H4 (cell line): ENCODE measurements at regions not wholly inside any gene's neighbourhood (a gene's known extent, or its start where the extent isn't known, plus 50 kb on each side); places are given as distances from the start of the nearest gene placed in this dataset.

ENCODE experiments used
- DNase-seq: peaks from one replicate; pipeline ENCODE4 v3.0.0-alpha.2; 2015; ENCODE audit warnings: low spot score

DNA sequence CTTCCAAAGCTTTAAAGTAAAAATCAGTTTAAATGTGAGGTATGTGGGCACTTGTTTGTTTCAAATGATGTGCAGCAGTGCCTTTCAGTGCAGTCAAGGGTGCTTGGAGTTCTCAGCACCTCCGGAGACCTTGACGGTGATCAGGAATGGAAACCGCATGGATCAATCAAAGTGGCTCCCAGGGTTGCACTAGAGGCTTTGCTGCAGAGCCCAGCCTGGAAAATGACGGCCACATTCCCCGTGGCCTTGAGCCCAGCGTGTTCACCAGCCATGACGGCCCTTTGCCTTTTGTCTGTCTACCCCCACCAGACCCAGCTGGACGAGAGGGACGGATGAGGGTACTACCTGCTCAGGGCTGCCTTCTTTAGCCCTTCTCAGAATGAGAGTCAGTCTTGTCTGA, 320.0 kb downstream of the TEX29 start:
- no peak for DNase-seq

DNA sequence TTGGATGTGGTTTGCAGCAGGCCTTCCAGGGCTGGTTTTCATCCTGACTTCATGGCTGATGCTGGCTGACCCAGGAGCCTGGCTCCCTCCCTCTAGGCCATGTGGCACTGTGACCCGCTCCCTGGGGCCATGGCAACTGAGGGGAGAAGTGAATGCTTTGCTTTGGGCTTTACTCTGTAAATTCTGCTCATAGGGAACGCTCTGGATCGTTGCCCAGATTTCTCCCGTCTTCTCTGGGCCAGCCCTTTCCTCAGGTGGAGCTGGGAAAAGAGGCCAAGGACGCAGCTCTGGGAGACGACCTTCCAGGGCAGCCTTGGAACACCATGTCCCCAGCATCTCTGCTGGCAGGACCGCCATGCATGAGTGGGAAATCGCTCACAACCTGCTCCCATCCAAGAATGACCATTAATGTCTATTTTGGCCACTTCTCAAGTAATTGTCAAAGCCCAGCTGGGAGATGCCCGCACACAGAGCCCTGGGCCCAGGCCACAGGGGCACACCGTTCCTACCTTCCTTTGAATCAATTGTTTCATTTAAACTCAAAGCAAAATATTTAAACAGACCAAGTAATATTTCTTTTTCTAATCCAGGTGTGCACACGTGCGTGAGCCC, 321.8 kb downstream of the TEX29 start:
- no peak for DNase-seq

DNA sequence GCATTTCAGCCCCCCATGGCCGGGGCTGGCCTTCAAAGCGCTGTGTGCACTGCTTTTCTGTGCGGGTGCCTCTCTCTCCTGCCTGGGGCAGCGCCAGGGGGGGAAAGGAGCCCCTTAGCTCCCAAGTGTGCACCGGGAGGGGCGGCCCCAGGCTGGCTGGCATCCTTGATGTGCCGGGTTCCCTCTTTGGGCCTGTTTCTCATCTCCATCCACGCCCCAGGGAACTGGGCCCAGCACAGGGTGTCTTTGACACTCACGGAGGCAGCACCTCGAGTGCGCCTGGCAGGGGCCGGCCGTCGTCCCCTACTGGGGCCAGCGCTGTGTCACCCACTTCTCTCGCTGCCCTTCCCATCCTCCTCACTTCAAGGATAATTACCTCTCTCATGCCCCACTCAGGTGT, 324.3 kb downstream of the TEX29 start:
- DNase-seq = no peak

DNA sequence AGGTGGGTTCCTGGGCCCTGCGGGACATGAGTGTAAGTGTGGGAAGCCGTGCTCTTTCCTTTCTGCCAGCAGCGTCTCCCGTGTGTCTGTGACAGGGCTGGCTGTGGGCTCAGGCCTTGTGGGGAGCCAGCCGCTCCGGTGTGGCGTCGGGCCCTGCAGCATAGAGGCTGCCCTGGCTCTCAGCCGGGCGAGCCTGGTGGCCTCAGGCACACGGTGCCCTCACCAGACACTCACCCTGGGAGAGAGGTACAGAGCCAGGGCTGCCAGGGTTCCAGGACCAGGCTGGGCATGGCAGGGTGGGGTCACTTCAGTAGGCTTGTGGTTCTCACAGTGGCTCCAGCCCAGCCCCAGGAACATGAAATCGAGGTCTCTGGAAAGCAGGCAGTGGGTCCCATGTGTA, 324.8 kb downstream of the TEX29 start:
- no peak for DNase-seq

DNA sequence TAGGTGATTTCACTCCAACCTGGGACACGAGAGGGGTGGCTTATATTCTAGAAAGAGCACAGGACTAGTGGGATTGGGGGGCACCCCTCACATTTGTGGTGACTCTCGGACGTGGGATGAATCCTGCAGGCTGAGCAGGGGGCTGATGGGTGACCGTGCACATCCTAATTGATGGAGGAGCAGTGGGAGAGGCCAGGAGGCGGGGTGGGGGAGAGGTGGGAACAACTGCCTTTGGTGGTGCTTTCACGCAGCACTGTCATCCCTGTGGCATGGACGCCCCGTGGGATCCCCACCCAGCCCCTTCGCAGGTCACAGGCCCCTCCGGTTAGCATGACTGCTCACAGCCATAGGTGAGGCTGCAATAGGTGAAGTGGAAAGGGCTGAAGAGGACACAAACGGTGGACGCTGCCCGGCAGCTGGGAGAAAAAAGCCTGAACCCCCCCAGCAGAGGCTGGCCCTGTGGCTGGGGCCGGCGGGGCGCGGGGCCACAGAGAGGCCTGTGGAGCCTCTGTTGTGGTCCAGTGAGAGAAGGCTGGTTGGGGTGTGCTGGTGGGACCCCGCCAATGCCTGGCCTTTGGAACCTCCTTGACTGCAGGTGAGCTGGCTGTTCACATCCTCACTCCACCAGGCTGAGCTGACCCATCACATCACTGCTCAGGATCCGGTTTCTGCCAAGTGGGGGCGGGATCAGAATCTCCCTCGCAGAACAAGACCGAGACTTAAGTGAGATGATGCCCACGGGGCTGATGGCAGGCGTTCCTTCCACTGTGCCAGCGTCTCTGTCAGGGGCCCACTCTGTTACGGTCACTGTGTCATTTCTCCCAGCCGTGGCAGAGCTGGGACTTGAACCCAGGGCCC, 325.4 kb downstream of the TEX29 start:
- DNase-seq = no peak

DNA sequence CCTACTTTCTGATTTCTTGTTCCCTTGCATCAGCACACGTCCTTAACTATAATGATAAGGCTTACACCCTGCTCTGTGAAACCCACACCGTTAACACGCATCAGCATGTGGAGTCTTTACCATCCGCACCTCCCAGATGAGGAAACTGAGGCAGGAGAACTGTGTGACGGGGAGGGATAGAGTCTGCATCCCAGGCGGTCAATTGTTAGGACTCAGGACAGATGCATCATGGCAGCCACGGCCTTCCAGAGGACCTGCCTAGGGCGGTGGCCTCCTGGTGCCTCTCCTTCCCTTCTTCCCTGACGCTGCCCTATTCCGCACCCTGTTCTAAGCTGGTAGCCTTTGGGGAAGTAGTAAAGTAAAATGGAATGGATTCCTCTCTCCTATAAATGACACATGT, 326.0 kb downstream of the TEX29 start:
- DNase-seq = no peak

DNA sequence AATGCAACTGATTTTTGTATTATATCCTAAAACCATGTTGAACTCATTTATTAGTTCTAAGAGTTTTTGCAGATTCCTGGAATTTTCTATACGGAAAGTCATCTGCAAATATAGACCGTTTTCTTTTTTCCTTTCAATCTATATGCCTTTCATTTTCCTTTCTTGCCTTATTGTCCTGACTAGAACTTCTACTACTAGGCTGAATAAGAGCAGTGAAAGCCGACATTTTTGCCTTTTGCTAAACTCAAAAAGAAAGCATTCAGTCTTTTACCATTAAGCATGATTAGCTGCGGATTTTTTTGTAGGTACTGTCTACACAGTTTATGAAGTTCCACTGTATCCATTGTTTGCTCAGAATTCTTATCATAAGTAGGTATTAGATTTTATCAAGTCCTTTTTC, 328.4 kb downstream of the TEX29 start:
- no peak for DNase-seq

DNA sequence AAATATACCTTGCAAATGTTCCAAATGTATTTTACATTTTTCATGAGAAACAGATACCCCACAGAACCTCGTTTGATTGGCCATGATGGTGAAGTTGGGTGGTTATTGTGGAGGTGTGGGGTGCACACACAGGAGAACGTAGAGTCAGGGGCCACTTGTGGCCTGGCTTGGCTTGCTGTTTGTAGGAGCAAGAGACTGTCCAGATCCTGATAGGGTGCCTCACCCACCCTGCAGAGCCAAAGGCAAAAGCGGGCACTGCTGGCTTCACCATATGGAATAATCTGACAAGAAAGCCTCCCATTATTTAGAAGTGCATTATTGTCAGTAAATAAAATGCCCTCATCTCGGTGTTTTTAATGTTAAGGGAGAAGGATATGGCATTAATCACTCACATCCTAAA, 330.2 kb downstream of the TEX29 start:
- DNase-seq = no peak

DNA sequence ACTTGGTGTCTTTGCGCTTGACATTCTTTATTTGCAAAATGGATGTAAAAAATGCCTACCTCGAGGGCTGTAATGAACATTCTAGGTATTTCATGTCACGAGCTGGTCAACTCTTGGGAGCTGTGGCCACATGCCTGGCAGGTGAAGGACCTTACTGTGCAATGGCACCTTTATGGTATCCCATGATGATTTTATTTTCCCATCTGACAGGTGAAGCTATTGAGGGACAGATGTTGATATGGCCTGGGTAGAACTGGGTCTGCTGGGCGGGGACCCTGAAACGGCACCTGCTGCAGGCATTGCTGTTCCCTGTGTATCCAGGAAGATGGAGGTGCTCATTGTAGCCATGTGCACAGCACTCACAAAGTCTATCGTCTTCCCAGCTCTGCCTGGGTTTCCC, 332.2 kb downstream of the TEX29 start:
- no peak for DNase-seq

DNA sequence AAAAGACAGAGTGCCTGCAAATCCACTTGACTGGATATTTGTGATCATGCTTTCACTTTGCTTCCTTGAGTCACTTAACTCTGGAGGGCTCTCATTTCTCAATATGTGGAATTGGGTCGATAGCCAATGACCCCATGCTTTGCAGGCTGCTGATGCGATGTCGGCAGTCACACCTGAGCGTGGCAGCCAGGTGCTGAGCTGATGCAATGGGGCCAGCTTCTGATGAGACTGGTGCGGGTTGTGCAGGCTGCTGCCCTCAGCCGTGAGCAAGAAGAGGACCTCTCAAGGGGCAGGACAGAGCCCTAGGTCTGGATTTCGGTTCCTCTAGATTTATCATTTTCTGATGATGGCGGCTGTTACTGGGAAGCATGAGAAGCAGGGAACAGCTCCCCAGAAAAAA, 334.1 kb downstream of the TEX29 start:
- DNase-seq = no peak

DNA sequence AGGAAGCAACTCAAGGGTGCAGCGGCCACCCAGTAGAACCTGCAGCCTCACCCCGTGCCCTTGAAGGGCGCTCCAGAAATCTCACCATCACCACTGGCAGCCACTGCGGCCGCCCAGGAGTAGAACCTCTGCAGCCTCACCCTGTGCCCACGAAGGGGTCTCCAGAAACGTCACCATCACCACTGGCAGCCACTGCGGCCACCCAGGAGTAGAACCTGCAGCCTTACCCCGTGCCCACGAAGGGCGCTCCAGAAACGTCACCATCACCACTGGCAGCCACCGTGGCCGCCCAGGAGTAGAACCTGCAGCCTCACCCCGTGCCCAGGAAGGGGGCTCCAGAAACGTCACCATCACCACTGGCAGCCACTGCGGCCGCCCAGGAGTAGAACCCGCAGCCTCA, 336.0 kb downstream of the TEX29 start:
- no peak for DNase-seq

DNA sequence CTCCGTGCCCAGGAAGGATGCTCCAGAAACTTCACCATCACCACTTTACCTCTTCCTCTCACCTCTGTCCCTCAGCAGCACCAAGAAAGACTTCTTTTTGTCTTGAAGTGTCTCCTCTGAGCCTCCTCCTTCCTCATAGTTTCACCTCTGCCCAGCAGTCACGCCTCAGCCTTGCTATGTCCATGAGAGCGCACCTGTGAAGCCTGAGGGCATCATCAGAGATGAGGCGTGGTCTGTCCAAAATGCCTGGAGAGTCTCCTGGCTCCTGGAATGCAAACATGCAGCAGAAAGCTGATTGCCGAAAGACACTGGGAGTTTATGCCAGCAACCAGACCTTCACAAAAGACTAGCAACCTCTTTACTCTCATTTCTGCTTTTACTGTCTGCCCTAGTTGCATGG, 336.6 kb downstream of the TEX29 start:
- DNase-seq = no peak

DNA sequence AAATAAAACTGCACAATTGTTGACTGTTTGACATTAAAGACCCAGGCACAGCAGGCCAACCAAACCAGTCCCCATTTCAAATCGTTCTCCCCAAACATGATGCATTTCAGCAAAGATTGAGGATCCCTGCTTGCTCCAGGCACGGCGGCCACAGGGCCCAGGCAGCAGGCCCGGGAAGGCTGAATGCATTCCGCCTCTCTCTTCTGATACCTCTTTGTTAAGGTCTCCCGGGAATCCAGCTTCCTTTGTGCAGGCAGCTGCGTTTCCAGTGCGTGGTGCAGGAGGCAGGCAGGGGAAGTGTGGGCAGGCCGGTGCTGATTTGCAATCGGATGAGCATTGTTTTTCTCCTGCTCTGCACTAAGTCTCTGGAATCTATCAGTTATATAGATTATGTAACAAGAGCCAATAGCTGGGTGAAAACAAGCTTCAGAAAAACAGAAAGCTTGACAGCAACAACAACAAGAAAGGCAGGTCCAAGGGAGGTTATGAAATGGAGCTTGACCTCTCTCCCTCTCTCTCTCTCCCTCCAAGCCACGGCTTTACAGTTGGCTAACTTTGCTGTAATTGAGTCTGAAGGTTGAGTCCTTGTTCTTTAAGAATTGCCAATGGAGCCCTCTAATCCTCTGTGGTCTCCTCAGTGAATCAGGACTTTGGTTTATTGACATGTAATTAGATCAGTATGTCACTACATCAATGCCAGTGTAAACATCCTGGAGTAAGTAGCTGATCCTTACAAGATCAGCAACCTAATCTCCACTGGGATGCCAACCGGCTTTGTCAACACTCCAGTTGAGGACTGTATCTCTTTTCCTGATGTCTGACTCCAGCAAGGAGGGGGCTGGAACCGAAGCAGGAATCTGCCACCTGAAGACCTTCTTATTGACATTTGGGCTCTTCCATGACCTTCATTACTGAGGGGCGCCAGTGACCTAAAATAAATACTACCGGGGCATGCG, 338.0 kb downstream of the TEX29 start:
- no peak for DNase-seq

DNA sequence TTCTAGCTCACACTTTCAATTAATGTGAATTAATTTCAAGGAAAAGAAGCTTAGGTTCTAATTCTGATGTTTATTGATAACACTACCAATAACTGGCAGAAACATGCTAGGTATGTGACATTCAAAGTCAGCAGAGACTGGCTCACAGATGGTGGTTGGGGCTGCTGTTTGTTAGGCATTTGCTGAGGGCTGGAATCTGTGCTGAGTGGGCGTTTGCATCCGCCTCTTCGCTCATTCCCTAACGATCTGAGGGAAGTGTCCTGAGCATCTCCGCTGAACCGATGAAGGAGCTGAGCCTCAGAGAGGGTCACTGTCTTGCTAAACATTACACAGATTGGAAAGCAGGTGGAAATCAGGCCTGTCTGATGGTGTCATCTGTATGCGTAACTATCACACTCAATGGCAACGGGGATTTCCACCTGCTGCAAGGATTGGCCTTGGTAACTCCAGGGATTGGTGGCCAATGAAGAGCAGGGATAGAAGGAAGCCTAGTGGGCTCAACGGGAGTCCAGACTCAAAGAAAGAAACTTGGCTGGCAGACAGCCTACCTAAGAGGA, 338.9 kb downstream of the TEX29 start:
- no peak for DNase-seq

DNA sequence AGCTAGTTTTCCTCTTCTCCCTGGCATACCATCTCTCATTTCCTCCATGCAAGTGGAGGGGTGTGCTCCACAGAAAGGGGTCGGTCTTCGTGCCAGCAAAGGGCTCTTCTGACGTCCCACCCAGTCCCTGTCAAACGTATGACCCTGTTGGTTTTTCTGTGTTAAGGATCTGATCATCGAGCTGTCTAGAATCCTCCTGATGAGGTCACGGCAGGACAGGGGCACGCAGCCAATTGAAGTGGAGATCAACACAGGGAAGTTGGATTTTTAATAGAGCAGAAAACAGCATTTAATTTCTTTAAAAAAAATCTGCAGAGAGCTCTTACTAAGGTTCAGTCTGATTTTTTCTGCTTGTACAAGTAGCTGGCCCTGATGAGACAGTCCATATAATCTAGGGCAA, 339.4 kb downstream of the TEX29 start:
- DNase-seq = no peak

DNA sequence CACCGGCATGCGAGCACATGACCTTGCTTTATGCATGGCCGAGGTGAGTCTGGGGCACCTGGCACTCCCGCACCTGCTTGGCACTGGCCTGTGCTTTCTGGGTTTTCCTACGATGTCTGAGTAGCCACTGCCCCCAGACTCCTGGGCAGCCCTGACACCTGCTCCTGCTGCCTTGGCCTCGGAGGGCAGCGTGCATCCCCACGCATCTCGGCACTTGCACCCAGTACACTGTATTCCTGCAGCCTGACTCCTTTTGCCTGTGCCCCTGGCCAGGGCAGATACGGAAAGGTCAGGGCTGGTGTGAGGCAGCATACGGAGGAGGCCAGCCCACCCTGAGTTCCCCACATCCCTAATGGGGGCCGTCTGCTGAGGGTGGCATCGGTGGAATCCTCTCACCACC, 340.6 kb downstream of the TEX29 start:
- DNase-seq = no peak

DNA sequence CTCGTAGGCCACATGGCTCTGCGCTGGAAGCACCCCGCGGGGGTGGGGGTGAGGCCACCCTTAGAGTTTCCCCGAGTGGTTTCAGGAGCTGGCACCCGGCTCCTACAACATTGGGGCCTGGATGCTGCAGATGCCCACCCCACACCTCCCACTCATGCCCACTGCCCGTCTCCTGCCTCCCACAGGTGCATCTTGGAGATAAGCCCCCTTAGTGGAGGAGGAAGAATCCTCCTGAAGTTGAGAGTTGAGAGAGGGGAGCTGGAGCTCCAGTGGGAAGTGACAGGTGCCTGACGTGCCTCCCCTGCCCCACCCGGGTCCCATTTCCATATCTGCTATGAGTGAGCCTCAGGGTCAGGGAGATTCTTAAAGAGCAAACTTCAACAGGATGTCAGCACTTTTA, 341.3 kb downstream of the TEX29 start:
- no peak for DNase-seq

DNA sequence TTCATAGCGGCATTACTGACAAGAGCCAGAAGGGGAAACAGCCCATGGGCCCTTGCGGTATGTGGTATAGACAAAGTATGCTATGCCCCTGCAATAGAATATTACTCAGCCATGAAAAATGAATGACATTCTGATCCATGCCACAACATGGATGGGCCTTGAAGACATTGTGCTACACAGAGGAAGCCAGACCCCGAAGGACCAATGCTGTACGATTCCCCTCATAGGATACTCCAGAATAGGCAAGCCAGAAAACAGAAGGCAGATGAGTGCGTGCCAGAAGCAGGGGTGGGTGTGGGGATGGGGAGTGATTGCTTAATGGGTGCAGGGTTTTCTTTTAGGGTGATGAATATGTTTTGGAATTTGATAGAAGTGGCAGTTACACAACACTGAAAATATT, 342.0 kb downstream of the TEX29 start:
- no peak for DNase-seq

DNA sequence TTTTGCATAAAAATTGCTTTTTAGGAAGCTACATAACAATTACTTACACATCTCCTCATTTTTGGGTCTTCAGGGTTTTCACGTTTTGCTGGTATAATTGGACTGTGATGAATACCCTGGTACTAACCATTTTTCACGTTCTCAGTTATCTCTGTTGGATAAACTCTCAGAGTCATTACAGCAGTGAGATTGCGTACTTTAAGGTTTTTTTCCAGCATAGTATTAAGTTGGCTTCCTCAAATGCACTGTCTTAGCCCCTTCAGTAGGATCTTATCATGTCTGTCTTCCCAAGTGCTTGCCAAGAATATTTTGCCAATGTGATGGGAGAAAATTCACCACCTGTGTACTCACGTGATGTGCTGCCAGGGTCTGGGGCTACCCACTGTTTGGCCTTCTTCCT, 342.5 kb downstream of the TEX29 start:
- no peak for DNase-seq

DNA sequence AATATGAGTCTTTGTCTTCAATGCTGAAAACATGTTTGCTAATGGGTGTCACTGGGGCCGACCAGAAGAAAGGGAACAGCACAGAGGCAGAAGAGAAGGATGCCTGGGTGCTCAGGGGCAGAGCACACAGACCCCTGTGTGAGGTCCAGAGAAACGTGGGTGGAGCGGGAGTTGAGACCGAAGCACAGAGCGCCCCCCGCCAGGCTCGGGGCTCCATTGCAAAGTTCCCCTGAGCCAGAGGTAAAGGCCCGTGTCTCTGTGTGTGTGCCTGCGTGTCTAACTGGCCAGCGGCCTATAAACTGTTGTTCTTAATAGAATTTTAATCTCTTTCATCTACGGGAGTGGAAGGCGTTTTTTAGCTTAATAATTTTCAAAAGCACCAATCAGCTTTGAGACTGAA, 343.1 kb downstream of the TEX29 start:
- no peak for DNase-seq

DNA sequence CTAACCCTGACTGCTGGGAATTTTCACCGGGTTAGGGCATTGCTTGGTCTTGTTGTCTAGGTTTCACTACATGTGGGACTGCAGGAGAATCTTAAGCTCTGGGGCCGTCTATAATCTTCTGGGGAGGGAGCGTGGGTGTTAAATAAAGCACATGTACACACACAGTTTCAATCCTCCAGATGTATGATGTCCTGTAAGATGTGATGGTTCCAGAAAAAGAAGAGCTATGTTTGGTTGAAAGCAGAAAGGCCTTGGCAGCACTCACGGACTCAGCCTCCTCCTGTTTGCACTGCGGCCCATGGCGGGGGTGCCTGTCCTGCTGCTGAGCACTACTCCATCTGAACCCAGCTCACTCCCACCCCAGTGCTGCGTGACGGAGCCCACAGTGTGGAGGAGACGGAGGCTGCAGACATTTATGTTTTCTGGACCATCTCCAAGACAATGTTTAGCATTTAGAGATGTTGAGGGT, 343.5 kb downstream of the TEX29 start:
- no peak for DNase-seq

DNA sequence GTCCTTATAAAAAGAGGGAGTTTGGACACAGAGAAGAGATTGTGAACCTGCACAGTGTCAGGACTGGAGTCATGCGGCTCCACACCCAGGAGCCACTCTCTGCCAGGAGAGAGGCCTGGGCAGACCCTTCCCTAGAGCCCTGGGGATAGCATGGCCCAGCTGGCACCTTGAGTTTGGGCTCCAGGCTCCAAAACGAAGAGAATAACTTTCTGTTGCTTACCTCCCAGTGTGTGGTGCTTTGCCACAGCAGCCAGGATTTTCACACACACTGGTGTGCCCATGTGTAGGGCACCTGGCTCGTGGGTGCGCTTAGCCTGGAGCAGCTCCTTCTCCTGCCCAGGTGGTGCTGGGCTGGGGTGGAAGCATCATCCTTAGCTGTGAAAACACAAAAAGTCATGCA, 344.3 kb downstream of the TEX29 start:
- DNase-seq = no peak
